GM12874 (cell line): ENCODE measurements at regions not wholly inside any gene's neighbourhood (a gene's known extent, or its start where the extent isn't known, plus 50 kb on each side); places are given as distances from the start of the nearest gene placed in this dataset.

Source experiments
- CTCF ChIP-seq: IDR thresholded peaks from 2 replicates; pipeline ENCODE4 v1.5.1; 2011; ENCODE audit warnings: low read depth, mild to moderate bottlenecking, control low read depth, low read length, moderate library complexity; ENCODE audit not compliant: insufficient read depth

GRCh38 chr16:65308506-65308905 lies 186.6 kb upstream of the CDH11 start:
- no peak for TF ChIP-seq CTCF

GRCh38 chr16:65307286-65307685 lies 185.4 kb upstream of the CDH11 start:
- no peak for TF ChIP-seq CTCF

DNA sequence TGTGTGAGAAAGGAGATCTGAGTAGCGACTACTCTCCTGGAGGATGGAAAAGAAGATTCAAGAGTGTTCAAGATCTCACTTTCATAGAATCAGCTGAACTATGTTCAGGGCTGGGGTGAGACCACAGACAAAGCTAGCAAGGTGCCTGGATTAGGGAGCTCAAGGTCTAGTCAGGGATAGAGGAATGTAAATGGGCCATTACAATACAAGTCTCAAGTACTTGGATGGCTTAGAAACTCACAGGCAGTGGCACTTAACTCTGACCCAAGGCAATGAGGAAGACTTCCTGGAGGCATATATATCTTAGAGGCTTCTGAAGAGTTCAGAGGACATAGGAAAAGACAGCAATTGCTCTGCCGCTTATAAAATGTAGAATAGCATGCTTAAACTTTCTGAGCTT lies 184.9 kb upstream of the CDH11 start:
- no peak for TF ChIP-seq CTCF

- no peak for TF ChIP-seq CTCF
These were observed 184.4 kb upstream of the CDH11 start for GRCh38 chr16:65306300-65306699.

- no peak for TF ChIP-seq CTCF
These were observed 183.6 kb upstream of the CDH11 start for GRCh38 chr16:65305266-65305959.

DNA sequence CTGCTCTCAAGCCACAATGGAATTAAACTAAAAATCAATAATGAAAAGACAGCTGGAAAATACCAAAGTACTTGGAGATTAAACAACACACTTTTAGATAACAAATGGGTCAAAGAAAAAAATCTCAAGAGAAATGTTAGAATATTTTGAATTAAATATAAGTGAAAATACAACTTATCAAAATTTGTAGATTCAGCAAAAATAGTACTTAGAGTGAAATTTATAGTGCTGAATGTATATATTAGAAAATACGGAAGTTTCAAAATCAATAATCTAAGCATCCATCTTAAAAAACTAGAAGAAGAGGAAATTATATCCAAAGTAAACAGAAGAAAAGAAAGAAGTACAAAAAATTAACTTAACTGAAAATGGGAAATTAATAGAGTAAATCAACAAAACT lies 179.2 kb upstream of the CDH11 start:
- TF ChIP-seq CTCF, result no peak

- no peak for TF ChIP-seq CTCF
These were observed 175.6 kb upstream of the CDH11 start for GRCh38 chr16:65297453-65297852.
